Keratinocyte (primary cell): ENCODE measurements at regions not wholly inside any gene's neighbourhood (a gene's known extent, or its start where the extent isn't known, plus 50 kb on each side); places are given as distances from the start of the nearest gene placed in this dataset.

Experiments used
- DNase-seq: peaks from one replicate; pipeline ENCODE4 v3.0.0-alpha.2; 2011; ENCODE audit warnings: low read depth, missing footprints, low spot score
- FAIRE-seq: peaks from 2 replicates; lab custom pipeline; 2011; peaks lifted over from hg19 to GRCh38; lab: Jason Lieb, UNC
- H2AFZ ChIP-seq: 2 replicates; pipeline ENCODE4 v1.6.0; 2012; ENCODE audit warnings: low read length, control low read depth, inconsistent platforms; ENCODE audit not compliant: control insufficient read depth
- H3K27ac ChIP-seq: 2 replicates; pipeline ENCODE4 v1.5.1; 2011; ENCODE audit warnings: low read length; ENCODE audit not compliant: control insufficient read depth, insufficient read depth
- H3K27me3 ChIP-seq: 3 replicates; pipeline ENCODE4 v1.6.0; 2011; ENCODE audit warnings: low read length; ENCODE audit not compliant: control insufficient read depth, insufficient read depth; ENCODE audit errors: extremely low read depth
- H3K36me3 ChIP-seq, 2 experiments: 2 replicates in 1 of 2; 3 replicates in 1 of 2; pipeline ENCODE4 v1.5.1; 2011; ENCODE audit warnings: low read length in 2 of 2, mild to moderate bottlenecking in 1 of 2; ENCODE audit not compliant: control insufficient read depth in 2 of 2, insufficient read depth in 2 of 2; ENCODE audit errors: extremely low read depth in 1 of 2
- H3K4me1 ChIP-seq: 3 replicates; pipeline ENCODE4 v1.5.1; 2011; ENCODE audit warnings: low read length; ENCODE audit not compliant: control insufficient read depth, insufficient read depth; ENCODE audit errors: extremely low read depth
- H3K4me2 ChIP-seq: 3 replicates; pipeline ENCODE4 v1.6.0; 2011; ENCODE audit warnings: low read depth, low read length; ENCODE audit not compliant: control insufficient read depth, insufficient read depth; ENCODE audit errors: extremely low read depth
- H3K4me3 ChIP-seq, 3 experiments: fragments of 200-600 bp in 1 of 3; sonication (generic) in 1 of 3; 2 replicates in 2 of 3; 3 replicates in 1 of 3; pipeline ENCODE4 v1.5.1; 2011 to 2016; ENCODE audit warnings: low read length in 3 of 3, mild to moderate bottlenecking in 3 of 3, control low read depth in 2 of 3, inconsistent platforms in 1 of 3, low read depth in 1 of 3, mixed read lengths in 1 of 3, mixed run types in 1 of 3, moderate library complexity in 1 of 3; ENCODE audit not compliant: control insufficient read depth in 2 of 3, insufficient read depth in 2 of 3; ENCODE audit errors: extremely low read depth in 1 of 3
- H3K79me2 ChIP-seq: 2 replicates; pipeline ENCODE4 v1.6.0; 2012; ENCODE audit warnings: low read length; ENCODE audit not compliant: control insufficient read depth, insufficient read depth
- H3K9ac ChIP-seq: 3 replicates; pipeline ENCODE4 v1.6.0; 2011; ENCODE audit warnings: low read length; ENCODE audit not compliant: control insufficient read depth, insufficient read depth; ENCODE audit errors: extremely low read depth
- H3K9me1 ChIP-seq: 3 replicates; pipeline ENCODE4 v1.6.0; 2011; ENCODE audit warnings: low read length; ENCODE audit not compliant: control insufficient read depth, insufficient read depth; ENCODE audit errors: extremely low read depth
- H3K9me3 ChIP-seq: 2 replicates; pipeline ENCODE4 v1.5.1; 2012; ENCODE audit warnings: low read depth, low read length; ENCODE audit not compliant: control insufficient read depth
- H4K20me1 ChIP-seq: 3 replicates; pipeline ENCODE4 v1.6.0; 2011; ENCODE audit warnings: low read length; ENCODE audit not compliant: control insufficient read depth, insufficient read depth; ENCODE audit errors: extremely low read depth
- CTCF ChIP-seq, 3 experiments: IDR thresholded peaks in 1 of 3; conservative IDR thresholded peaks in 1 of 3; optimal IDR thresholded peaks in 1 of 3; 2 replicates in 2 of 3; 3 replicates in 1 of 3; pipeline versions ENCODE3 to v1.5.1; 2011; ENCODE audit warnings: low read length in 3 of 3, mild to moderate bottlenecking in 3 of 3, moderate library complexity in 2 of 3, control low read depth in 1 of 3, inconsistent platforms in 1 of 3; ENCODE audit not compliant: insufficient read depth in 2 of 3; ENCODE audit errors: extremely low read depth in 1 of 3
- EZH2 ChIP-seq: IDR thresholded peaks from one replicate; pipeline ENCODE4 v1.6.1; 2012; ENCODE audit warnings: inconsistent platforms, mild to moderate bottlenecking, low read length, moderate library complexity
- dilution Hi-C: fragments of 300-500 bp; cut with MboI; formaldehyde crosslinking; loops from one replicate; pipeline ENCODE4 v1.7.0; 2020; ENCODE audit warnings: low sequenced_read_pairs; ENCODE audit not compliant: extremely low pct_ligation_motif_present

GRCh38 chr17:72561266-72561665 is 440.4 kb downstream of the SOX9 start:
- Histone ChIP-seq H3K79me2 (peaks cover 94% of the 10 kb centered on the region), H3K4me3 (no peak overlapping the region), H3K9ac (no peak overlapping the region), H2AFZ (no peak overlapping the region), H3K36me3 (peaks cover 0 to 6% of the 10 kb centered on the region in 2 experiments), H3K9me3 (no peaks in the 10 kb centered on the region), H3K4me1 (peaks cover 11% of the 10 kb centered on the region), H3K4me2 (no peak overlapping the region), H3K27me3 (no peaks in the 10 kb centered on the region), H3K27ac (no peak overlapping the region), H3K9me1 (no peaks in the 10 kb centered on the region), H4K20me1 (peaks cover 26% of the 10 kb centered on the region)
- TF ChIP-seq CTCF (optimal IDR thresholded peaks at IDR 0.05 in 1 of 3, IDR thresholded peaks at IDR 0.05 in 1 of 3, conservative IDR thresholded peaks at IDR 0.05 in 1 of 3; ENCODE audit: extremely low read depth in 1 of 3, insufficient read depth in 2 of 3, low read length in 3 of 3) = no peak
- TF ChIP-seq EZH2 = no peak
- DNase-seq = no peak
- FAIRE-seq = no peak
- dilution Hi-C loops = no loop called here

DNA sequence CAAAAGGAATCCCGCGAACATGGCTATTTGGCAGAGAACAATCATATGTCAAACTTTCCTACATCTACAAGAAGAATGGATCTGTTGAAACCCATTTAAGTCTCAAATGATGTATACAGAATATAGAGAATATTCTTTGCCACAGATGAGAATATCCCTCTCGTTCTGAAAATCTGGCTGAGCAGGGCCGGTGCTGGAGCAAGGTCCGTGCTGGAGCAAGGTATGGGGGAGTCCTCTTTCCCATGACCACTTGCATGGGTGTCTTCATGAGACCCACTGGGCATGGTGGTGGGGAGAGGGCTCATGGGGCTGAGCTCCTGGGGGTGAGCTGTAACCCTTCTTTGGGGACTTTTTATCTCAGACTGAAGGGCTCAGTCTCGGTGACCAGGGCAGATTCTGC is 440.9 kb downstream of the SOX9 start:
- H3K27ac ChIP-seq = no peak overlapping the region
- H3K9ac ChIP-seq = no peak overlapping the region
- no peaks in the 10 kb centered on the region for H3K9me1 ChIP-seq
- no peak overlapping the region for H3K4me3 ChIP-seq
- no peak for FAIRE-seq
- DNase-seq = no peak
- H3K4me2 ChIP-seq = no peak overlapping the region
- dilution Hi-C loops = no loop called here
- peaks cover 26% of the 10 kb centered on the region for H4K20me1 ChIP-seq
- H3K36me3 ChIP-seq = peaks cover 0 to 6% of the 10 kb centered on the region in 2 experiments
- H3K79me2 ChIP-seq = peaks cover 95% of the 10 kb centered on the region
- TF ChIP-seq EZH2 (no peak), CTCF (optimal IDR thresholded peaks at IDR 0.05 in 1 of 3, IDR thresholded peaks at IDR 0.05 in 1 of 3, conservative IDR thresholded peaks at IDR 0.05 in 1 of 3; ENCODE audit: extremely low read depth in 1 of 3, insufficient read depth in 2 of 3, low read length in 3 of 3) (no peak)
- H3K27me3 ChIP-seq = no peaks in the 10 kb centered on the region
- H2AFZ ChIP-seq = no peak overlapping the region
- no peaks in the 10 kb centered on the region for H3K9me3 ChIP-seq
- peaks cover 11% of the 10 kb centered on the region for H3K4me1 ChIP-seq
